Activated naive CD4-positive, alpha-beta T cell treated with Interleukin-2 at 50 U/mL for 16 hours (primary cell): ENCODE measurements at regions not wholly inside any gene's neighbourhood (a gene's known extent, or its start where the extent isn't known, plus 50 kb on each side); places are given as distances from the start of the nearest gene placed in this dataset.

Experiments
- DNase-seq: peaks from one replicate; pipeline ENCODE4 v3.0.0-alpha.2; 2020

DNA sequence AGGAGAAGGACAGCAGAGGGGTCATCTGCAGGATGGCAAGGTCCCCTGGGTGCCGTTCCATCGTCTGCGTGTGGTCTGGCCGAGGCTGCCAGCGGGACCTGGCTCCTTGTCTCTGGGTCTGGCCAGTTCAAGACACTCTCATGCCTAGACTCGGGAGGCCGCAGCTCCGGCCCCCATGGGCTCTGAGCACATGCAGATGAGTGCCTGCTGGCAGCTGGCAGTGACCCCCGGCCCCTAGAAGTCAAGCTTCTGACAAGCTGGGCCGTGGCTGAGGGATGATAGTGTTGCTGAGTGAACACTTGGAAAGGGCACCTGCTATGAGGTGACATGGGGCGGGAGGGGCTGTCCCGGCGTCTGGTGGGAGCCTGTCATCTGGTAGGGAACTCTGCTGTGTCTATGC is 1180.6 kb downstream of the BRD1 start:
- DNase-seq: no peak

DNA sequence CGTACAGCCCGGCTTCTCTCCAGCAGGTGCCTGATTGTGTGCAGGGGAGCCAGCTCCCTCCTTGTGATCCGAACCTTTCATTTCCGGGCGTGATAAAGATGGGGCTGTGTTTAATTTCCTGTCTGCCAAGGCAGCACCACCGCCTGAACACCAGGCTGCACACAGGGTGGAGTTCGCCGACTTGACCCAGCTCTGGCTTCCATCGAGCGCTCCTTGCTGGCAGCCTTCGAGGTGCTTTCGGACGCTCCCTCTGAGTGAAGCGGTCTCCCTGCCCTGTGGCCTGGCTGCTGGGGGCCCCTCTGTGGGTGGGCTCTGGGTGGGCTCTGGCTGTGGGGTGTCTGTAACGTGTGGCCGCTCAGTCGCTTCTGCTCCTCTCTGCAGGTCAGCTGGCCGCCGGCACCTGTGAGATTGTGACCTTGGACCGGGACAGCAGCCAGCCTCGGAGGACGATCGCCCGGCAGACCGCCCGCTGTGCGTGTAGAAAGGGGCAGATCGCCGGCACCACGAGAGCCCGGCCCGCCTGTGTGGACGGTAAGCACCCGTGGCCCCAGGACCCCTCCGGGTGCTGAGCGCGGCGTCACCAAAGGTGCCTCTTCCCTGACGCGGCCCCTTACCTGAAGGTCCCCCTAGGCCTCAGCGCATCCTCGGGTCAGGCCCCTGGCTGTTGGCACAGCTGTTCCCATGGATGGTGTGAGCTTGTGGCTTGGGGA is 1181.3 kb downstream of the BRD1 start:
- DNase-seq: no peak

DNA sequence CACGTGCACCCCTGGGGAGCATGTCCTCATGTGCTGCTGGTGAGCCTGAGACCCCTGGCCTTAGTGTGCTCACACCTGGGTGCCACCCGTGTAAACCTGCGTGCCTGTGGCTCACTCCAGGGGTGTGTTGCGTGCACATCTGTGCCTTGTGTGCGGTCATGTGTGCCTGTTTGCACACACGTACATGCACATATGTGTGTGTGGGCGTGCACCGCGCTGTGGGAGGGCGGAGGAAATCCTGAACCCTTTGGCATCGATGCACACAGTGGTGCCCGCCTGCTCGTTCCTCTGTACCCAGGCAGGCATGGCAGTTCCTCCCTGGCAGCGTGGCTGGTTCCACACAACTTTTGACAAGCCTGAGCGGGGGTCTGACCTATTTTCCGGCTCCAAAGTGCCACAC is 1181.9 kb downstream of the BRD1 start:
- DNase-seq: no peak

DNA sequence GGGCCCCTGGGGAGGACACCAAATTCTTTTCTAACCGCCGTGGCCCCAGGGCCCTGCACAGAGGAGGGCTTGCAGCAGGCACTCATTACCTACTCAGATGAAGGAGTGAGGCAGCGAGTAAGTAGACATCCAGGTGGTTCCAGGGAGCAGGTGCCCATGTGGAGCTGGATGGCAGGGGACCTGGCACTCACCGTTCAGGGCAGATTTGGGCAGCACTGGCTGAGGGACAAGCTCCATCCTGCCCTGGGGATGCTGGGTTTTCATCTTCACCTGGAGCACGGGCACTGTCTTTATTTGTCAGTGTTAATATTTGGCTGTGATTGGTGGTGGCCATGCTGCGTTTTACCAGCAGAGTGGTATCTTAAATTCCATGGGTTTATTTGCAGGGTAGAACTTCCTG is 1182.7 kb downstream of the BRD1 start:
- DNase-seq: no peak

DNA sequence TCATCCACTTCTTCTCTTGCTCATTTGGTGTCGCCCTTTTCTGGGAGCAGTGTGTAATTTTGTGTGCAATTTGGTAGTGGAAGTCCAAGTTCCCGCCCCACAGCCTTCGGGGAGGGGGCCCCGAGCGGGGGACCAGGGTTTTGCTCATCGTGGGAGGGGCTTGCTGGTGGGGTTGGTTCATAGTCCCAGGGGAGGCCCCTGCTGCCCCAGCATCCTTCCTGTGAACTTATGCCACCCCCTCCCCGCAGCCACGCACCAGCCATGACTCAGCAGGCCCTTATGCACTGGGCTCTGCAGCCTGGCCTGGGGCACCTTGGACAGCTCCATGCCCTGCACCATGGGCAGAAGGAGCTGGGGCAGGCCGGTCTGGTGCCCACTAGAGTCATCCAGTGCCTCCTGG is 1183.6 kb downstream of the BRD1 start:
- DNase-seq: no peak

DNA sequence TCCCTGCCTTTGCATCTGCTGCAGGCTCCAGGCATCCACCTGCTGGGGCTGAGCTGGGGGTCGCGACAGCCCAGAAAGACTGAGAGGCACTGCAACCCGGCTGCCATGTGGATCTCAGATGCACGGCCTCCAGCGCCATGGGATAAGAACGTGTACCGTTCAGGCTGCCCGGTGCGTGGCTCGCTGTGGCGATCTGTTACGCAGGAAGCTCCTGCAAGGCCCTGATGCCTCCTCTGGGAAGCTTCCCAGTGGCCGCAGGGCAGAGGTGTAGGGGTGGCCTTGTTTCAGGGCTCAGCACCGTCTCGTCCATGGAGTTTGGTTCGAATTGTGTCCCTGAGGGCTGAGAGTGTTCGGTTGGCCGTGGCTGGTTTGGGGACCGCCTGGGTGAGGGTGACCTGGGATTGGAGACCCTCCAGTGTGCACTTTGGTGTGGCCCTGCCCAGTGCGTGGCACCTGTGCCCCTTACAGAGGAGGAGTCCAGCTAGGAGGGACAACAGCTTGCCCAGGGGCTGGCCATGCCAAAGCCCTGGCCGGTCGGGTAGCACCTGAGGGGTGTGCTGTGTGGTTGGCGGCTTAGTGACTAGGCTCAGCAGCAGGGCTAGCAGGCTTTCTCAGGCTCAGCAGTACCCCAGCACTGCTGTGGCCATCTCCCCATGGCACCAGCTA is 1184.5 kb downstream of the BRD1 start:
- no peak for DNase-seq

DNA sequence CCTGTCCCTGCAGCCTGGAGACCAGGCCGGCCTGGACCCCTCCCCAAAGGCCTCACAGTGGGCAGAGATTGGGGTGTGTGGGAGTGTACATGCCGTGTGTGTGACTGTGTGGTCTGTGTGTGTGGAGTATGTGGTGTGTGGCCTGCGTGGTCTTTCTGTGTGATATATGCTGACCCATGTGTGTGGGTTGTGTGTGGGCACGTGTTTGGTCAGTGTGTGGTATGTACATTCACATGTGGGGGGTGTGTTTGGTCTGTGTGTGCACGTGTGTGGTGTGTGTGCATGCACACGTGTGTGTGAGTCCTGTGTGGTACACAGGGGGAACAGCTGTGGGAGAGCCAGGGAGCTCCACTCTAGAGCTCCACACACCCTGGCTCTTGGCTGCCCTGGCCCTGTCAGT is 1185.1 kb downstream of the BRD1 start:
- no peak for DNase-seq

DNA sequence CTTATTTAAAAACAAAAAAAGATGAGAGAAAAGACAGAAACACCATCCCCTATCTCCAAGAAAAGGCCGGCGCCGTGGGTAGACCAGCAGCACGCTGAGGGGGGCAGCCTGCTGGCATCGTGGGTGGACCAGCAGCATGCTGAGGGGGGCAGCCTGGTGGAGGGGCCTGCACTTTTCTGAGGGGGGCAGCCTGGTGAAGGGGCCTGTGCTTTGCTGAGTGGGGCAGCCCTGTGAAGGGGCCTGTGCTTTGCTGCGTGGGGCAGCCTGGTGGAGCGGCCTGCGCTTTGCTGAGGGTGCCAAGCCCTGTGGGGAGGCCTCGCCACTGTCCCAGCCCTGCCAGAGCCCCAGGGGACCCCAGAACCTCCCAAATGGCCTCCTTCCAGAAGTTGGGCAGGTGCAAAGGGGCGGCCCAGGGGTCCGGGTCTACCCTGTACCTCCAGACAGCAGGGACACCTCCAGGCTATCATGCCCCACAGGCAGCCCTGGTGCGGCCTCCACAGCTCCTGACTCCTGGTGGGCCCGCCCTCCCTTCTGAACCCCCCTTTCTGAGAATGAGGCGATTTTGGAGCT is 1185.7 kb downstream of the BRD1 start:
- no peak for DNase-seq

DNA sequence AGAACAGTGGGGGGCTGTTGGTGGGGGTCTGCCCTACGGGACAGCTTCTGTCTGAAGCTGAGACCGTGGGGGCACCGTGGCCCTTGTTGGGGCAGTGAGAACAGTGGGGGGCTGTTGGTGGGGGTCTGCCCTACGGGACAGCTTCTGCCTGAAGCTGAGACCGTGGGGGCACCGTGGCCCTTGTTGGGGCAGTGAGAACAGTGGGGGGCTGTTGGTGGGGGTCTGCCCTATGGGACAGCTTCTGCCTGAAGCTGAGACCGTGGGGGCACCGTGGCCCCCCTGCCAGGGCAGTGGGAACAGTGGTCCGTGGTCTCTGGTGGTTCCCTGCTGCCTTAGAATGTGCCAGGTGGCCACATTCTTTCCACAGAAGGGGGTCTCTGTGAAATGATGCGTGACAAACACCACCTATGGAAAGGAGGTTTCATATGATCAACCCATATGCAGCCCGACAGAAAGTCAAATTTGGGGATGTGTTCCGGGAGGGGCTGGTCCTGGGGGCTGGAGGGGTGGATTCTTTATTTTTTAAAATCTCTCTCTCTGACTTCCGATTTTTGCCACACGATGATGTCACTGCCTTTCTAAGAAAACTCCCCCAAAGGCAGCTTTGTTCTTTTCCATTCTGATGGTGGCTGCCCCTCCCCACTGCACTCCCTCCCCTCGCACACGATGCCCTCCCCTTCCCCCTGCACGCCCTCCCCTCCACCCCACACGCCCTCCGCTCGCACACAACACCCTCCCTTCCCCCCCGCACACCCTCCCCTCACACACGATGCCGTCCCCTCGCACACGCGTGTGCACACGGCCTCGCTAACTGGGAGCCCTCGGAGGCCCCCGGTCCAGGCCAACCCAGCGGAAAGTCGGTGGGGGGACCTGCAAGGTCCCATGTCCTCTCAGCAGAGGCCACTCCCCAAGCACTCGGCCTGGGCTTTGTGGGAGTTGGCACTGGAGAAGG is 1186.5 kb downstream of the BRD1 start:
- no peak for DNase-seq

DNA sequence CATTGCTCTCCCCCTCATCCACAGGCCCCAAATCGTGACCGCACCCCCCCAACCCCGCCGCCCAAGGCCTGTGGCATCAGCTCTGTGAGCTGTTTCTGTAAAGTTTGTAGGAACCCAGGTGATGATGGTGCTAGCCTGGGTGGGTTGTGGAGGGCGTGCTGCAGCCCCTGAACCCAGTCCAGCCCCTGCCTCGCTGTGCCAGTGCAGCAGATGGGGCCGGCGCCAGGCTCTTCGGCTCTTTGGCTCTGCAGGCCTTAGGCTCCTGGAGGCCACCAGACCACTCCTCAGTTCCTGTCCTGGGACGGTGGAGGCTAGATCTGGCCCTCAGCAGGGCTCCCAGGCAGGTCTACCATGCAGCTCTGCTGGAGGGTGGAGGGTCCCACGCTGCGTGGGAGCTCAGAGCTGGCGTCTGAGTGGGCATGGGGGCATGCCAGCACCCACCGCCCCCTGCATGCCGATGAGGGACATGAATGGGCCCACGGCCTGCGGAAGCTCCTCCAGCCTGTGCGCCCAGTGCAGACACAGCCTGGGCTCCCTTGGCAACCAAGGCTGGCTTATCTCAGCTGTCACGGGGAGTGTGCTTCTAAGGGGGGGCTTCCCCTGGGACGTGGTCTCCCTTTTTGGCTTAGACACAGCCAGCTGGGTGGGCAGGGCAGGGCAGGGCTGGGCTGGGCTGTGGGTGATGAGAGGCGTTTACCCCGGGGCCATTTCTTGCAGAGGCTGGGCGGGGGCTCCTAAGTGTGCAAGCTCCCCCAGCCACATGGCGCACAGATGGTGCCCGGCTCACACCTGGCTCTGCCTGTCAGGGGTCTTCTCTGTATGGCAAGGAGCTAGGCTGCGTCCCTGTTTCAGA is 1187.6 kb downstream of the BRD1 start:
- DNase-seq: no peak

DNA sequence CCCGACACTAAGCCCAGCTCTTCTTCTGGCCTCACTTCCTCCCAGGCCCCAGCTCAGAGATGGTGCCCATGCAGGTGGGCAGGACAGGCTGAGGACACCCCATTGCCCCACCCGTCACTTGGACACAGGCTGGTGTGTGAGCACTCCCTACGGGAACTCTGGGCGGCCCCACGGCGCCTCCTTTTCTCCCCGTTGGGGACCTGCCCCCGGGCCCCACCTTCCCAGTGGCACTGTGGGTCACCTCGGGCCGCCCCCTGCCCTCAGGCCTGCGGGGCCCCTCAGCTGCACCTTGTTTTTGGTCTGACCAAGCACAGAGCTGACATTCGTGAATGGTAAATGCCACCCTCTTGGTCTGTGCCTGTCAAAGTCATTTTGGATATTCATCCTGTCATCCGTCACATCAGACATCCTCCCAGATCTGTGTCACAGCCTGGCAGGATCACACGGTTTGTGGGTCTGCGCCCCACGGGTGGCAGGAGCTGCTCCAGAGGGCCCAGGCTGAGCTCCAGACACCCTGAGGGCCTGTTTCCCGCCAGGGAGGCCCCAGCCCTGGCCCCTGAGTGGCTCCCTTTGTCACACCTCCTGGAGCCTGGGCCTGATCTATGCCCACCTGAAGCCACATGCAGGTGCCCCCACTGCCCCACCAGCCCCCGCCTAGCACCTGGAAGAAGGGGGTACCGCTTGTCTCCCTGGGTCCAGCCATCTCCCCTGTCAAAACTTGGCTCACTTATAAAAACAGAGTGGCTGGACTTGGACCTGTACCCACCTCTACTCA is 1188.5 kb downstream of the BRD1 start:
- DNase-seq: no peak

DNA sequence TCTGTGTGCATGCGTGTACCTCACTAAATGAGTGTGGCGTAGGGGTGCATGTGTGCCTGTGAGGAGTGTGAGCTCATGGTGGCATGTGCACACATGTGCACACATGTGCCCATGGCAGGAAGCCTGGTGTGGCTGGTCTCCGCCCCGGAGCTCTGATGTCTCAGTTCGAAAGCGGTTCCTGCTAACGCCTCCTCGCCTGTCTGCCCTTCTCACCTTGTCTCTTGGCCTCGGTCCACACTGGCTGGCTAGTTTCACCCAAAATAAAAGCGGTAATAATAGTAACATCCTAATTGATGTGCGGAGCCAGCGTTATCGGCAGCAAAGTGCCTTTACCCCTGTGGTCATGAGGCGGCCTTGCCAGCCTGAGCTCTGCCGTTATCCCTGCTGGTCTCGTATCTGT is 1190.4 kb downstream of the BRD1 start:
- no peak for DNase-seq

DNA sequence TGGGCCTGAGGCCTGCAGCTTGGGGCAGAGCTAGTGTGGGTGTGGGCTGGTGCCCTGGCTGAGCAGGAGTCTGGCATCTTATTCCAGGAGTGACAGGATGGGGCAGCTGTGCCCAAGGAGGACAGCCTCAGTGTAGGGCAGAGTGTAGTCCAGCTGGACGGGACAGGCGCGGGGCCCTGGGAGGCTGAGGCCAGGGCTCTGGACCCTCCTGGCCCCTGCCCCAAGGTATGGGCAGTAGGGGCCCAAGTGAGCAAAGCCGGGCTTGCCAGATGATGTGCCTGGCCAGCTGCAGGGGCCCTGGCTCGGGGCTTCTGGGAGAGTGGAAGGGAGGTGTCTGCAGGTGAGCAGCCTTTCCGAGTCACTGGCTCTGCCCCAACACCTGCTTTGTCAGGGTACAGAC is 1190.9 kb downstream of the BRD1 start:
- DNase-seq: no peak

DNA sequence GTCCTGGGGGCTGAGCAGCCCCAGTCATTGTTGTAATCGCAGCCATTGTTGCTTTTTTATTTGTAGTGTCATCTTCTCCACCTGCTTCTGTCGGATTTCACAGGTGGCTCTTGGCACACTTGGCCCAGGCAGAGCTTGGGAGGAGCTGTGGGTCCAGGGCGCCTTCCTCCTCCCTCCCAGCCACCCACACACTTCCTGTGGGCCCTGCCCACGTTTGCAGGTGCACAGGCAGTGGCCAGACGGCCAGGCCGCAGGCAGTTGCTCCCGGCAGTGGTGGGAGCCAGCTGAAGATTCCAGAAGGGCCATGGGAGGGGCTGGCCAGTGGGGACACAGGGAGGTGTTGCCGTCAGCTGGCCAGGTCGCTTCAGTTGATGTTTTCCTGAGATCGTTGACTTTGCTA is 1191.9 kb downstream of the BRD1 start:
- no peak for DNase-seq

DNA sequence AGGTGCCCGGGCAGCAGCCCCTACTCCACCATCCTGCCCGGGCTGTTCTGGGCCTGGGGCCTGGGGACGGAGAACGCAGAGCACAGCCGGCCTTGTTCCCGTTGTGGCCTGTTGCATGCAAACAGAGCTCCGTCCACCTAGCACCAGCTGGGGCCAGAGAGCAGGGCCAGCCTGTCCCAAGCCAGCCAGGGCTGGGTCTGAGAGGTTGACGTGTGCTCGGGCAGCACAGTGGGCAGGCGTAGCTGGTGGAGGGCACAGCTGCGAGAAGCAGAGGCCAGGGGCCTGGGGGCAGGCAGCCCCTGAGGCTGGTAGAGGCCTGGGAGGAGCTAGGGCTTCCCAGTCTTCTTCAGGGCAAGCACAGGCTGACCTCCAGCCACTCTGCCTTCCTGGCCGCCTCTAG is 1192.6 kb downstream of the BRD1 start:
- no peak for DNase-seq

DNA sequence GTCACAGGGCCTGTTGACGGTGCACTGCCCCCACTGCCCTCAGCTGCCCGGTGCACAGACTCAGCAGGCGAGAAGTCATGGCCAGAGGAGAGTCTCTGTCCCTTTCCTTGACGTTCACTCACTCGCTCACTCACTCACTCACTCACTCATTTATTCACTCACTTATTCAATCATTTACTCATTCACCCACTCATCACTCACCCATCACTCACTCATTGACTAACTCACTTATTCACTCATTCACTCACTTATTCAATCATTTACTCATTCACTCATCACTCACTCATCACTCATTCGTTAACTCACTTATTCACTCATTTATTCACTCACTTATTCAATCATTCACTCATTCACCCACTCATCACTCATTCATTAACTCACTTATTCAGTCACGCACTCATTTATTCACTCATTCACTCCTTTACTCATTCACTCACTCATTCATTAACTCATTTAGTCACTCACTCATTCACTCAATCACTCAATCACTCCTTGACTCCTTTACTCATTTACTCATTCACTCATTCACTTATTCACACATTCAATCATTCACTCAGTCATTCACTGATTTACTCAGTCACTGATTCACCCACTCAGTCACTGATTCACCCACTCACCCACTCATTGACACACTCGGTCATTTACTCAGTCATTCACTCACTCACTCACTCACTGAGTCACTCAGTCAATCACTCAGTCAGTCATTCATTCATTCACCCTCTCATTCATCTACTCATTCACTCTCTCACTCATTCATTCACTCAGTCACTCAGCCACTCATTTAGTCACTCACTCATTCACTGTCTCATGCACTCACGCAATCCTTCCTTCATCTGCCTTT is 1193.5 kb downstream of the BRD1 start:
- DNase-seq: no peak

DNA sequence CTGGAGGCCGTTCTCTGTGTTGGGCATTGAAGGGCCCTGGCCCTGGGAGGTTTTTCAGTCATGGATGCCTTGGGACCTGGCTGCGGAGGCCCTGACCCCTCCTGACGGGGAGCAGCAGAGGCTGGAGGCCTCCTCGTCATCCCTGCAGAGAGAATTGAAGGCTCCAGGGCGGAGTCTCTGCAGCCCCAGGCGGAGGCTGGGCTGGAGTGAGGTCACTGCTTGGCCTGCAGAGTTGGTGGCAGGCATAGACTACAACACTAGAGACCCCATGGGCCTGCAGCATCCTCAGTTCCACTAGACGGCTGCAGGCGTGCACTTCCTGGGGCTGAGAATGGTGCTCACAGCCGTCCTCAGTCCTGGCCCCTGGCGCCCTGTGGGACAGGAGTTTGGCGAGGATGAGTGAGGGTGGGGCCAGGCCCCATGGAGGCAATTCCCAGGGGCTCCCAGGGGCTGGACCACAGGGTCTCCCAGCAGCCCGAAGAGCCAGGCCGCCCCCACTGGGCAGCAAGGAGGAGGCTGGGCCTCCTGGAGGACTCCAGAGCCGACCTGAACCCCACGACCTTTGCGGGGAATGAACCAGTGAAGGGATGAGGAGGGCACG is 1194.9 kb downstream of the BRD1 start:
- DNase-seq: no peak

DNA sequence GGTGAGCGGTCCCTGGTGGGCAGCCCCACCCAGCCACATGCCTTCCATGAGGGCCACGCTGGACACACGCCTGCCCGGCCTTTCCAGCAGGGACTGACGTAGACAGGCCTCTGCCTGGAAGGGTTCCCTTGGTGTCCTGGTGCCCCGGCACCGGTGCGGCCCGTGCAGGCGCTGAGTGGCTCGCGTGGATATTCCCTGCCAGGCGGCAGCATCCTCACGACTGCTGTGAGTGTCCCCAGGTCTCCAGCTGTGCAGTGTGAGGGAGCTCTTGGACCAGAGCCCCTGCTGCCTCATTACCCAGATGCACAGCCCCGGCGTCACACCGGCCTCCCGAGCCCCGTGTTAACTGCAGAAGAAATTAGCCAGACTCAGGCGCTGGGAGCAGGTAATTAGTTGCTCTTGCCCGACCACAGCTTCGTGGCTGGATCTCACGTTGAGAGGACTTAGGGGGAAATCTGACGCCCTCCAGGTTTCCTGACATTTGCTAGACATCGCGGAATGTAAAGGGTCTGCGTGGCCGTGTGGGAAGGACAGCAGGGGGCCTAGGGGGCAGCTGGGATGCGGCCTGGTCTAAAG is 1196.3 kb downstream of the BRD1 start:
- DNase-seq: no peak

DNA sequence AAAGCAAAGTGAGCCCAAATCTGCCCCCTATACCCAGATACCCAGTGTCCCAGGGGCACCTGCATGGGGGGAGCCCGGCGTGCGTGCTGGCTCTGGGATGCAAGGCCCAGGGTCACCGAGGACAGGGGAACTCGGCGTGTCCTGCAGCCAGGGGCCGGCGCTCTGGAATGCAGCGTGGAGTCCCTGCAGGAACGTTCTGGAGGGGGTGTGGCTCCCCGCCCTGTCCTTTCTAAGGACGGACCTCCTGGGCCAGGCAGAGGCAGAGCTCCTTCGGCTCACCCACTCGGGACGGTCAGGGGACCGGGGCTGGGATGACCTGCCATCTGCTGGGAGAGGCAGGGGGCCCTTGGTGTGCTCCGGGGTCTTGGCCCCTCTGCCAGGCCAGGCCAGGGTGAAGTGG is 1196.8 kb downstream of the BRD1 start:
- no peak for DNase-seq

DNA sequence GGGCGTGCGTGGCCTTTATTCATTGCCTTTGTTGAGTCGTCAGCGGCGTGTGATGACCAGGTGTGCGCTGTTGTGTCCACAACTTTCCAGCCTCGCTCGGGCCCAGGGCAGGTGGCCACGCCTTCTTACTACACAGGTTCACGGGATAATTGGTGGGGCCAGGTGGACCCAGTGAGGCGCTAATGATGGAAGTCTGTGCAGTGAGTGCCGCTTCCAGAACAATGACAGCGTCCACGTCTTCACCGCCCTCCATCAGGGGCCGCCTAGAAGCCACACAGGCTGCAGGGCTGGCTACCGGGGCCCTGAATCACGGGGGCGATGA is 1197.3 kb downstream of the BRD1 start:
- DNase-seq: no peak
